Natural killer cell treated with Interleukin-12 subunit alpha and Interleukin-12 subunit beta and Interleukin-15 and Interleukin-18, amount 100 ng/mL, for 72 hours (primary cell): ENCODE measurements at regions not wholly inside any gene's neighbourhood (a gene's known extent, or its start where the extent isn't known, plus 50 kb on each side); places are given as distances from the start of the nearest gene placed in this dataset.
"Not testable (repeated sequence)": the region's sequence is repeated elsewhere in the genome, so short reads cannot be mapped to it uniquely, and the experiment has no call there.

Source experiments
- ATAC-seq, 2 donors: fragments of 150-1000 bp; cut with Tn5 transposase in 1 of 2; sonication (Bioruptor Pico), chemical (Tn5 transposase) in 1 of 2; 2 replicates each; pipeline ENCODE4 v1.10.0; 2021
- DNase-seq: peaks from one replicate; pipeline ENCODE4 v3.0.0; 2022; ENCODE audit warnings: low spot score
- H3K27ac Mint-ChIP-seq, 2 donors: 1 replicate in 1 of 2; 2 replicates in 1 of 2; pipeline ENCODE4 v1.8.0; 2022; ENCODE audit warnings: mixed read lengths in 2 of 2, mild to moderate bottlenecking in 1 of 2, moderate library complexity in 1 of 2
- H3K27me3 Mint-ChIP-seq, 2 donors: 1 replicate in 1 of 2; 2 replicates in 1 of 2; pipeline ENCODE4 v1.8.0; 2022; ENCODE audit warnings: mixed read lengths in 2 of 2
- H3K36me3 Mint-ChIP-seq: one replicate; pipeline ENCODE4 v1.8.0; 2022; ENCODE audit warnings: mixed read lengths
- H3K4me1 Mint-ChIP-seq, 2 donors: 1 replicate in 1 of 2; 2 replicates in 1 of 2; pipeline ENCODE4 v1.8.0; 2022; ENCODE audit warnings: low read depth in 2 of 2, mixed read lengths in 2 of 2, mild to moderate bottlenecking in 1 of 2
- H3K4me3 Mint-ChIP-seq: one replicate; pipeline ENCODE4 v1.8.0; 2022; ENCODE audit warnings: mixed read lengths
- H3K9me3 Mint-ChIP-seq: 2 replicates; pipeline ENCODE4 v1.8.0; 2022; ENCODE audit warnings: mixed read lengths

GRCh38 chr2:207419331-207419730 is 110.4 kb upstream of the CREB1 start:
- Mint-ChIP-seq H3K27ac (peak overlapping the region in 1 of 2 donors; percentile 9), H3K4me1 (peaks cover 34 to 53% of the 10 kb centered on the region in 2 donors), H3K36me3 (peaks cover 19% of the 10 kb centered on the region), H3K4me3 (no peak overlapping the region), H3K9me3 (peaks cover 5% of the 10 kb centered on the region), H3K27me3 (peaks cover 24 to 30% of the 10 kb centered on the region in 2 donors)
- DNase-seq (no peak), ATAC-seq (no peak)

DNA sequence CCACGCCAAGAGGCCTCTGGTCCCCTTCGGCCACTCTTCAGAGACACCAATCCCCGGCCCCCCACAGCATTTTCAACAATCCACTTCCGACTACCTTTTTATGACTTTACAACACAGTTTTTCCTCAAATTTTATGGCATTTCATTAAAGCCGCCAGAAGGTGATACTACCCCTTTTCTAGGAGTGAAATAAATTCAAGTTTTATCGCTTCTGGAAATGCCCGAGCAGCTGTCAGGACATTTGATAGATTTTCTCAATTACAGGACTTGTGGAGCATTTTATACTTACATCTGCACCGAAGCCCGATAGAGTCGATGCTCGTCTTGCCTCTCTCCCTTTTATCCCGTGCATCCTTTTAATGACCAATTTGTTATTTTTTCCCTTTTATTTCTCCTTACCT is 108.1 kb upstream of the CREB1 start:
- DNase-seq (no peak), ATAC-seq (no peak)
- no peak overlapping the region for H3K4me3 Mint-ChIP-seq
- H3K4me1 Mint-ChIP-seq, result peaks cover 38 to 49% of the 10 kb centered on the region in 2 donors
- H3K9me3 Mint-ChIP-seq, result peaks cover 5% of the 10 kb centered on the region
- H3K27ac Mint-ChIP-seq, result no peak overlapping the region
- H3K27me3 Mint-ChIP-seq, result peaks cover 16 to 22% of the 10 kb centered on the region in 2 donors
- peaks cover 13% of the 10 kb centered on the region for H3K36me3 Mint-ChIP-seq

- Mint-ChIP-seq H3K4me3 (no peak overlapping the region), H3K36me3 (peaks cover 13% of the 10 kb centered on the region), H3K9me3 (peaks cover 5% of the 10 kb centered on the region), H3K27ac (peak overlapping the region; percentile 65 to 72), H3K27me3 (peaks cover 16 to 22% of the 10 kb centered on the region in 2 donors), H3K4me1 (peaks cover 33 to 42% of the 10 kb centered on the region in 2 donors)
- DNase-seq, result no peak
- ATAC-seq, result no peak
Observed at GRCh38 chr2:207422380-207422779, 107.4 kb upstream of the CREB1 start.

DNA sequence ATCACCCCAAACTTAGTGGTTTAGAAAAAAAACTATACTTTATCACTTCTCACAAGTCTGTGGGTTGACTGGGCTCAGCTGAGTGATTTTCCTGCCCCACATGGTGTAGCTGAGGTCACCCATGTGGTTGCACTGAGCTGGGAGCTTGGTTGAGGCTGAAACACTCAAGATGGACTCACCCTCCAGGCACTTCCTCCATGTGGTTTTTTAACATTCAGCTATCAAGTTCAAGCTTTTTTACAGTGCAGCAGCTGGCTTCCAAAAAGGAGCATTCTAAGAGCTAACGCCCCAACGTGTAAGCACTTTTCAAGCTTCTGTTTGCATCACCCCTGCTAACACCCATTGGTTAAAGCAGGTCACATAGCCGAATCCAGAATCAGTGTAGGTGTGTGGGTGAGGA is 105.9 kb upstream of the CREB1 start:
- H3K4me1 Mint-ChIP-seq, result peaks cover 29 to 36% of the 10 kb centered on the region in 2 donors
- peaks cover 13% of the 10 kb centered on the region for H3K36me3 Mint-ChIP-seq
- H3K27ac Mint-ChIP-seq, result peak overlapping the region; percentile 65 to 72
- peak overlapping the region; percentile 65 for H3K4me3 Mint-ChIP-seq
- H3K9me3 Mint-ChIP-seq, result peaks cover 5% of the 10 kb centered on the region
- DNase-seq (peak; percentile 86), ATAC-seq (peak; percentile 99 to 100)
- peaks cover 14 to 24% of the 10 kb centered on the region in 2 donors for H3K27me3 Mint-ChIP-seq

- H3K36me3 Mint-ChIP-seq, result peaks cover 10% of the 10 kb centered on the region
- no peak overlapping the region for H3K27ac Mint-ChIP-seq
Observed at GRCh38 chr2:207427986-207428385, 101.8 kb upstream of the CREB1 start.

GRCh38 chr2:207428573-207428972 is 101.2 kb upstream of the CREB1 start:
- ATAC-seq, result no peak

More at GRCh38 chr2:207427986-207428385, 101.8 kb upstream of the CREB1 start:
- Mint-ChIP-seq H3K4me1 (peaks cover 21 to 24% of the 10 kb centered on the region in 2 donors), H3K27me3 (peaks cover 0 to 12% of the 10 kb centered on the region in 2 donors), H3K4me3 (no peak overlapping the region), H3K9me3 (peaks cover 4% of the 10 kb centered on the region)
- ATAC-seq (no peak), DNase-seq (no peak)

DNA sequence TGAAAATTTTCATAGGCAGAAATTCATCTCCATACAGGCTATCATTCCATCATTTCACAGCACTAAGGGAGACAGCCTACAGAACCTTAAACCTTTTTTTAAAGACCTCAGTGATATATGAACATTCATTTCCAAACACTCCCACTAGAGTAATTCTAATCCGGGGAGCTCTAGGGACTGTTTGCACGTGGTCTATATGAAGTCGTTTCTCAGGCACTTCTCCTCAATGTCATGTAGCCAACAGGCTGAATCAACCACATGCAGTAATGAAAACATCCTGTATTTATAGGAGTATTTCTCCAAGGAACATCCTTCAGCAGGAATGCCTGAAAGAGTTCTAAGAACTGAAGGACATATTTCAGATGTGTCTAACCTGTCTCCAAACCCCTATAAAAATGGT is 97.3 kb upstream of the CREB1 start:
- no peaks in the 10 kb centered on the region for H3K36me3 Mint-ChIP-seq
- peaks cover 13 to 16% of the 10 kb centered on the region in 2 donors for H3K27me3 Mint-ChIP-seq
- no peaks in the 10 kb centered on the region for H3K9me3 Mint-ChIP-seq
- peak overlapping the region in 1 of 2 donors; percentile 21 for H3K27ac Mint-ChIP-seq
- no peak overlapping the region for H3K4me3 Mint-ChIP-seq
- ATAC-seq (no peak), DNase-seq (no peak)
- H3K4me1 Mint-ChIP-seq, result no peaks in the 10 kb centered on the region

More at GRCh38 chr2:207428573-207428972, 101.2 kb upstream of the CREB1 start:
- Mint-ChIP-seq H3K36me3 (peaks cover 4% of the 10 kb centered on the region), H3K27me3 (peaks cover 1 to 10% of the 10 kb centered on the region in 2 donors), H3K4me1 (peaks cover 15 to 18% of the 10 kb centered on the region in 2 donors), H3K4me3 (no peak overlapping the region), H3K27ac (no peak overlapping the region), H3K9me3 (no peaks in the 10 kb centered on the region)
- DNase-seq, result no peak

- H3K27me3 Mint-ChIP-seq, result peaks cover 13 to 14% of the 10 kb centered on the region in 2 donors
- no peaks in the 10 kb centered on the region for H3K4me1 Mint-ChIP-seq
- no peak for ATAC-seq
- no peaks in the 10 kb centered on the region for H3K9me3 Mint-ChIP-seq
- no peak overlapping the region for H3K4me3 Mint-ChIP-seq
- no peak overlapping the region for H3K27ac Mint-ChIP-seq
- H3K36me3 Mint-ChIP-seq, result no peaks in the 10 kb centered on the region
- no peak for DNase-seq
Observed at GRCh38 chr2:207434306-207434705, 95.5 kb upstream of the CREB1 start.

- H3K36me3 Mint-ChIP-seq, result no peaks in the 10 kb centered on the region
- no peaks in the 10 kb centered on the region for H3K4me1 Mint-ChIP-seq
- no peaks in the 10 kb centered on the region for H3K9me3 Mint-ChIP-seq
- DNase-seq (no peak), ATAC-seq (no peak)
- peaks cover 13 to 16% of the 10 kb centered on the region in 2 donors for H3K27me3 Mint-ChIP-seq
- no peak overlapping the region for H3K4me3 Mint-ChIP-seq
- H3K27ac Mint-ChIP-seq, result no peak overlapping the region
Observed at GRCh38 chr2:207434899-207435465, 94.8 kb upstream of the CREB1 start.

DNA sequence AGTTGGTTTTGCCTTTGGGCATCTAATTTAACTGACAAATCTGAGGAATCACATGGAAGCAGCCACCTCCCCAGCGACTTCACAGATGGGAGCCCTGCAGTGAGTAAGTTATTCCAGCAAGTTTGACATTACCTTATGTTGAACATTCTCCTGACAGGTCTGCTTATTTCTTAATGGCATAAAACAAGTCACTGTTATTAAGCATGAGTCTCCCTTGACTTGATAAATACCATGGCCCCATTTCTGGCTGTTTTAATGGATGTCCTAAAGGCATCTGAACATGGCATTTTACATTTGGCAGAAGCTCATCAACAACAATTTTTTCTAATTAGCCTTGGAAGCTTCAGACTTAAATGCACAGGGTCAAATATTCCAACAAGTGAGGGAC is 92.6 kb upstream of the CREB1 start:
- Mint-ChIP-seq H3K36me3 (no peaks in the 10 kb centered on the region), H3K4me3 (no peak overlapping the region), H3K27ac (no peak overlapping the region), H3K4me1 (no peaks in the 10 kb centered on the region), H3K9me3 (no peaks in the 10 kb centered on the region), H3K27me3 (peaks cover 14 to 17% of the 10 kb centered on the region in 2 donors)
- DNase-seq (no peak), ATAC-seq (no peak)

GRCh38 chr2:207437524-207438143 is 92.1 kb upstream of the CREB1 start:
- peaks cover 15 to 19% of the 10 kb centered on the region in 2 donors for H3K27me3 Mint-ChIP-seq
- no peak overlapping the region for H3K4me3 Mint-ChIP-seq
- no peaks in the 10 kb centered on the region for H3K36me3 Mint-ChIP-seq
- DNase-seq (no peak), ATAC-seq (no peak)
- peaks cover 0 to under 1% of the 10 kb centered on the region in 2 donors for H3K4me1 Mint-ChIP-seq
- no peaks in the 10 kb centered on the region for H3K9me3 Mint-ChIP-seq
- no peak overlapping the region for H3K27ac Mint-ChIP-seq

- Mint-ChIP-seq H3K4me3 (no peak overlapping the region), H3K27me3 (peaks cover 15 to 21% of the 10 kb centered on the region in 2 donors), H3K36me3 (no peaks in the 10 kb centered on the region), H3K27ac (no peak overlapping the region), H3K9me3 (no peaks in the 10 kb centered on the region), H3K4me1 (peaks cover 0 to 2% of the 10 kb centered on the region in 2 donors)
- no peak for DNase-seq
- ATAC-seq, result no peak
Observed at GRCh38 chr2:207438414-207439126, 91.2 kb upstream of the CREB1 start.

- not testable (repeated sequence) for H3K9me3 Mint-ChIP-seq, H3K27ac Mint-ChIP-seq, H3K36me3 Mint-ChIP-seq, DNase-seq, ATAC-seq, H3K4me1 Mint-ChIP-seq, H3K4me3 Mint-ChIP-seq
- H3K27me3 Mint-ChIP-seq, result peaks cover 9 to 15% of the 10 kb centered on the region in 2 donors
Observed at GRCh38 chr2:207439881-207440280, 89.9 kb upstream of the CREB1 start.

DNA sequence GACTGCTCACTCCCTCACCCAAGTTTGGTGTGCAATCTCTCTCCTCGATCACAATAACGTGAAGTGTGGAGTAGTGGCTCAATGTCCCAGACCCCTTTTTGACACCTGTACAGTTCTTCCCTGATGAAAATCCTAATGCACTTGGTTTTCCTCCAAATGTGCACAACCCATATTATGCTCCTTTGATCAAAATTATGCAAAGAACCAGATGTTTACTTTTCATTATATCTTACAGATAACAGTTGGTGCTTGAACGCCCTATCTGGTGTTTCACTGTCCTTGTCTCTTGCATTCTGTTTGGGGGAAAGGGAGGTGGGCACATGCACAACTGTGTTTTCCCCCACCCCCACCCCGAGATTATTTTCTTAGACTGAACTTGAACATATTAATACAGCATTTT is 85.0 kb upstream of the CREB1 start:
- H3K27ac Mint-ChIP-seq, result no peak overlapping the region
- H3K4me1 Mint-ChIP-seq, result peaks cover 0 to 2% of the 10 kb centered on the region in 2 donors
- no peak for ATAC-seq

More for the DNA sequence above, 85.0 kb upstream of the CREB1 start:
- Mint-ChIP-seq H3K36me3 (no peaks in the 10 kb centered on the region), H3K9me3 (no peaks in the 10 kb centered on the region), H3K4me3 (no peak overlapping the region), H3K27me3 (peaks cover 19 to 35% of the 10 kb centered on the region in 2 donors)
- DNase-seq, result no peak
